Kidney glomerular epithelial cell (primary cell): ENCODE measurements at regions not wholly inside any gene's neighbourhood (a gene's known extent, or its start where the extent isn't known, plus 50 kb on each side); places are given as distances from the start of the nearest gene placed in this dataset.

Experiments
- DNase-seq: peaks from one replicate; lab custom pipeline; 2025; lab: John Stamatoyannopoulos, UW

DNA sequence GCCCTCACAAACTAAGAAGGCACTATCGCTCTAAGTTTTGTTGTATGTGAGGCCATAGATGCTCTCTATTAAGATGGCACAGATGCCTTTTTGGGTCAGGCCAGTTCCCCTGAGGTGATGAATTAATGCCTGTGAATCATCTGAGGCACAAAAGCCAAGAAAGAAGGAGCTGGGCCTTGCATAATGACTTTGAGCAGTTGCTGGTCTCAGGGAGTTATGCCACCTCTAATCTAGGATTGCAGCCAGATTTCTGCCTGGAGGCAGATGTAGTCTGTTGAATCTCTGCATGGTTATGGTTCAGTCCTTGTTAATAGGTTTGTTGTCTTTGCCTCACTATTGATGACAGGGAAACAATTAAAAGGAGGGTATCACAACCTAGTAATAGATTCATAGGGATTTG, 168.1 kb upstream of the CHRM3 start:
- no peak for DNase-seq

DNA sequence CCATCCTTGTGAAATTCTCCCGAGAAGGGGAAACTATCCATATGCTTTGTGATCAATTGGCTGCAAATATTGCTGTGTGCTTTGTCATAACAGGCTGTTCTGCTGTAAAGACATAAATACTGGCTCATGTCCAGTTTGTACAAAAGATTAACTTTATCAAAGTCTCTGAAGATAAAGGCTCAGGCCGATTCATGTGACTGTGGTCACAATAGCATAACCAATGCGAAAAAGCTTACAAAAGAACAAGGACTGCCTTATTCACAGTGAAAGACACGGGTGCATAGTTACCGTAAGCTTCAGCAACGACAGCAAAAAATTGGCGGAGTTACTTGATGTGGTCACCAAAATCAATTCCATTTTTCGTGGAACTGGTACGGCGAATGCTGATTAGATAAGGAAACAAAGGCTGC, 173.6 kb upstream of the CHRM3 start:
- no peak for DNase-seq

DNA sequence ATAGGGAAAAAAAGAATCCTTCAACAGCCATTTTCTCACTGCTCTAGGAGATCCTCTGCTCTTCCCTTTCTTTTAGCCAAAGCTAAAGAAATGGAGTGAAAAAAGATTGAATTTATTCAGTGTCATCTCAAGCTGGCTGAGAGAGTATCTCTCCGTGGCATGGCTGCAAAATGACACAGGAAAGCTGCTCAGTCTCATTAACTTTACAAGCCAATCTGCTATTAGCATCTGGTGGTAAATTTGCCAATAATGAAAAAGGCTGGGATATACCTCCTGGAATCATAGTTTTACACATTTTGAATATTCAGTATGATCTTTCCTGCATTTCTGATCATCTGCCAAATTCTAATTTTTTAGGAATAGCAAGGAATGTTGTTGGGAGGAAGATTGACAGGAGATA, 176.8 kb upstream of the CHRM3 start:
- DNase-seq, result no peak

DNA sequence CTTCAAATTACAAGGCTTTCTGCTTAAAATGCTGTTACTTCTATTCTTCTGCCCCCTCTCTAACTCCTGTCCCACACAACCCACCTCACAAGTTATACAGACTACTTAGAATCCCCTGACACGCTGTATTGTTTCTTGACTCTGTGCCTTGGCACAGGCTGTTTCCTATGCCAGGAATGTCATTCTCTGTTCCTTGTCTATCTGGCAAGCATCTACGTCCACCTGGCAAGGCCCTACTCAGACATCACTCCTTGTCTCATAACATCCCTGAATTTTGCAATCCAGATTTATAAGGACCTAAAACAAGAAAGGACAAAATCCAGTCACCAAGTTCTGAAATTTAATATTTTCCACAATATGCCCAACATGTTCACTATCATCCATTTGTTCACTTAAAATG, 182.0 kb upstream of the CHRM3 start:
- no peak for DNase-seq

DNA sequence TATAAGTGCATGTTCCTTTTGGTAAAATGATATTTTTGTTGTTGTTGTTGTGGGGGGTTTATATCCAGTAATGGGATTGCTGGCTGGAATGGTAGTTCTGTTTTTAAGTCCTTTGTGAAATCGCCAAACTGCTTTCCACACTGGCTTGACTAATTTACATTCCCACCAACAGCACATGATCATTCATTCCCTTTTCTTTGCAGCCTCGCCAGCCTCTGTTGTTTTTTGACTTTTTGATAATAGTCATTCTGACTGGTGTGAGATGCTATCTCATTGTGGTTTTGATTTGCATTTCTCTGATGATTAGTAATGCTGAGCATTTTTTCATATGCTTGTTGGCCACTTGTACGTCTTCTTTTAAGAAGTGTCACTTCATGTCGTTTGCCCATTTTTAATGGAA, 188.5 kb upstream of the CHRM3 start:
- no peak for DNase-seq

DNA sequence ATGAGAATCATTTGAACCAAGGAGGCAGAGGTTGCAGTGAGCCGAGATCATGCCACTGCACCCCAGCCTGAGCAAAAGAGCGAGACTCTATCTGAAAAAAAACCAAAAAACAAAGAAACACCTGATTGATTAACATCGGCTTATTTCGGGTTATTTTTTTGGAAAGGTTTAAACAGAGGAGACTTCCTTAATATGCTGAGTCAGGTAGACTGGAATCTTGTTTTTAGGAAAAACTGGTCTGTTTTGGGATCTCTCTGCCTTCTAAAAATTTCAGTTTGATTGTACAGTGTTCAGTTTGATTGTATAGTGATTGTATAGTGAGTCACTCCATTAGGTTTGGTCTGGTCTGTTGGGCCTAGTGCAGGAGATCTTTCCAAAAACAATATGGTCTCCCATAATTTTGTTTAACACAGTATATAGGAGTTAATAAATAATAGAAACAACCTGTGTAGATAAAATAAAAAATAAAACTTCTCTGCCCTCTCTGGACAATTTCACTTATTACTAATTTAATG, 196.3 kb upstream of the CHRM3 start:
- DNase-seq, result no peak

DNA sequence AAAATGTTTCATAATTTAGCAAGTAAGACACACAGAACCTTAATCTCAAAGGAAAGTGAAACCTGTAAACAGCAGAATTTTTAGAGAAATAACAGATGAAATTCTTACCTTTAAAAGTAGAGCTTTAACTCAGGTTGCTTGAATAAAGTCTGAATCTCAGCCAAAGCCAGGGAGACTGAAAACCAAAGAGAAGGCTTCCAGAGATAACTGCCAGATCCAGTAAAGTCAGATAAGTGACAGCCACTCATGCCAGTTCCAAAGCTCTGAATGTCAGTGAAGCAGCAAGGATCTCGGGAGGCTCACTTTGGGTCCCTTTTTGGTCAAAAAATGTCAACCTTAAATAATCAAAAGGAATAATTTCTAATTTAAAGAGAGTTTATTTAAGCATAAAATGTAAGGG, 199.9 kb upstream of the CHRM3 start:
- DNase-seq, result no peak

DNA sequence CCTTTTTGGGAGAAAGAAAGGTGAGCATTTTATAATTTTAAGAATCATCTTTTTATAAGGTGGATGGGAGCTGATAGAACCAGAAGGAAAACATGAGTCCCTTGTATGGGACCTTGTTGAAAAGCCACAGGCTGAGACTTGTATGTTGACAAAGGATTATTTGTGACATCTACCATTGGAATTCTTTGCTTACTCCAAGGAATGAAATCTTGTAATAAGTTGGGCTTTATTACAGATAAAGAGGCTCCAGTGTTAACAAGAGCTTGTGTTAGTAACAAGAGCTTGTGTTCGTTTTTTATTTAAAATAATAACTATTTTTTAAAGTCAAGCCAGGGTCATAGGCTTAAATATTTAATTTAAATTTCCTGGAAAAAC, 201.1 kb upstream of the CHRM3 start:
- no peak for DNase-seq

DNA sequence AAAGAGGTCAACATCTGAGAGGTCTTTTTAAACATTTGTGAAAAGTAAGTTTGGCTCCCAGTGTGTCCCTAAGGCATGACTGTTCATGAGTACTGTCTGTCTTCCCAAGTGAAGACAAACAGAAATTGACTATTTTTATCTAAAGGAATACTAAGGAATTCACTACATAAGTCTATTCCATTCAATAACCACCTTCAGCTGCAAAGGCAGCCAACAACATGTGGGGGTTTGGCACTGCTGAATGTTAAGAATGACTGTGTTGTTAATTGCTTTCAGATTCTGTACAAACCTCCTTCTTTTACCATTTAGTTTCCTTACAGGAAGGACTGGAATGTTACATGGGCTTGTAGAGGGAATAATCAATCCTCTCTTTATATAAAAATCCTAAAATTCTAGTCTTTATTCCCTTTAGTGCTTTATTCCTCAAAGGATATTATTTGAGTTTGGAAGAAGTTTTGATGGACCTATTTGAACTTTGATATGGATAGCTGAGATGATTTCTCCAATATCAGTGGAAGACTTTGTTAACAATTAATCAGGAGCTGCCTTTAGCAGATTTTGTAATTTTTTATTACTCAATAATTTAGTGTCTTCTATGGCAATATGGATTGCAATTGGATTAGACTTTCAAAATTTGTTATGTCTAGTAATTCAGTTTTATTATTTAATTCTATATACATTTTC, 201.7 kb upstream of the CHRM3 start:
- no peak for DNase-seq

DNA sequence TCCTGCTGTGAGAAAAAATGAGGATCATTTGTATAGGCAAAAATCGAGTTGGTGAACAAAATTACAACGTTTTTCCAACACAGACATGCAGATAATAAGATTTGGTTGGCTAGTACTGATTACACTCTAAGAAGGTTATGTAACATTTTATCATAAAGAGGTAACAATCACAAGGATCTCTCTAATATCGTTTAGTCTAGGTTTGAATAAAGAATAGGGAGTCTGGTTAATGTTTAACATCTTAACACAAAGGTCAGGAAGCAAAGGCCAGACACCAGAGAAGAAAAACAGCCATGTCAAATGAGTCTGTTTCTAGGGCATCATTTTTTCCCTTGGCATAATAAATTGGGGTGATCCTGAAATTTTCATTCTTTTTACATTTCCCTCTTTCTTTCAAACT, 207.4 kb upstream of the CHRM3 start:
- no peak for DNase-seq

DNA sequence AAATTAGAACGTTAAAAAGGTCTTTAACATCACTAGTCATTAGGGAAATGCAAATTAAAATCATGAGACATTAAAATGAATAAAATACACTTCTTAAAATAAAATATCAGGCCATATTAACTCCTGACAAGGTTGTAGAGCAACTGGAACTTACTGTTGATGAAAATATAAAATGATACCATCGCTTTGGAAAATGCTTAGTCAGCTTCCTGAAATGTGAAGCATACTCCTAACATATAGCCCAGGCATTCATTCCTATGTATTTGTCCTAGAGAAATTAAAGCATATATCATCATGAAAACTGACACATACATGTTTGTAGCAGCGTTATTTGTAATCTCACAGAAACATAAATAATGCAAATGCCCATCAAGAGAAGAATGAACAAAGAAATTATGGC, 211.5 kb upstream of the CHRM3 start:
- DNase-seq, result no peak

DNA sequence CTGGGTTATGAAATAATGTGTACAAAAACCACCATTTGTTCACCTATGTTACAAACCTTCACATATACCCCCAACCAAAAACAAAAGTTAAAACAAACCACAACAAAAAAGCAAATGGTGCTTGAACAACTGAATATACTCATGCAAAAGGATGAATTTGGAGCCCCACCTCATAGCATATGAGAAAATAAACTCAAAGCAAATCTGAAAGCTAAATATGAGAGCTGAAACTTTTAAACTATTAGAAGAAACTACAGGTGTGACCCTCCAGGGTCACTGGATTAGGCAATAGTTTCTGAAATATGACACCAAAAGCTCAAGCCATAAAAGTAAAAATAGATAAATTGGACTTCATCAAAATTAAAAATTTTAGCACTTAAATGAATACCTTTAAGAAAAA, 215.5 kb upstream of the CHRM3 start:
- no peak for DNase-seq

DNA sequence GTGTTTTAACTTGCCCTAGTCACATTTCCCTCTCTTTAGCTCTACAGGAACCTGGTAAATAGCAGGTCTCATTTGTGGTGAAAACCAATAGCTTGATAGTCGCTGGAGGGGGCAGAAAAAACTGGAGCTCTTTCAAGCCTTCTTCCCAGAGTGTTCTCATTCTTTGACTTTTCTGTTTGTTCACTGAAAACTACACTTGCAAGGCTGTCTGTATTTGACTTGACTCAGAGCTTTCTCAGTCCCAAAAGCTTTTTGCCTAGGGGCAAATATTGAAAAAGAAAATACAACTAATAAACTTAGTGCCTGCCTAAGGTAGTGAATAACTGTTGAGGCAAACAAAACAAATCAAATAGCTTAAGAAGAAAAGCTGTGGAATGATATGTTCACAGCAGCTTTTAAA, 217.1 kb upstream of the CHRM3 start:
- DNase-seq, result no peak

DNA sequence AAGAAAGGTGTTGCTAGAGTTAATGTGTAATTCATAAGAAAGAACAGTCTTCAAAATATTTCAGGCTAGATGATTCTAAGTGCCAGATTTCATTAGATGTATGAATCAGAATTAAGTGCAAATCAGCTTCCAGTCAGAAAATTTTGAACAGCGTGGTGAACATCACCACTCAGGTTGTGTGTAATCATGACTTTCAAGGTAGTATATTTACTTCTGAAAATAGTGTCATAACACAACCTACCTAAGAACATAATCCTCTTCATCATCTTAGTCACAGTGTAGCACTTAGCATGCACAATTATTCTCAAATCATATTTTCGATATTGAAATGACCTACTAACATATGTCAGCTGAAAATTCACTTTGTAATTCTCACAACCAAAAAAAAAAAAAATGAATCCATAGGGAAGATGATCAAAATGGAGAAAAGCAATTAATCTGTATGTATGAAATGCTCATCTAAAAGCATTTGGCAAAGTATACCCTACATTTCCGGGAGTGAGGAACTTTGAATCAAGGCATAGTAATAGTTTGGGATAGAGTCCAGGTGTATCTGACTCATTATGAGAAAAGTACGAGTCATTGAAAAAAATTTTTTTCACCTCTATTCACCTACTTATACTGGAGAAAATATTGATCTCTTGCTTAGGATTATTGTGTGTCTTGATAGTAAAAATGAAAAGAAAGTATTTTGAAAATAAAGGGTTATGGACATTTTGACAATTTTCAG, 221.8 kb upstream of the CHRM3 start:
- no peak for DNase-seq

DNA sequence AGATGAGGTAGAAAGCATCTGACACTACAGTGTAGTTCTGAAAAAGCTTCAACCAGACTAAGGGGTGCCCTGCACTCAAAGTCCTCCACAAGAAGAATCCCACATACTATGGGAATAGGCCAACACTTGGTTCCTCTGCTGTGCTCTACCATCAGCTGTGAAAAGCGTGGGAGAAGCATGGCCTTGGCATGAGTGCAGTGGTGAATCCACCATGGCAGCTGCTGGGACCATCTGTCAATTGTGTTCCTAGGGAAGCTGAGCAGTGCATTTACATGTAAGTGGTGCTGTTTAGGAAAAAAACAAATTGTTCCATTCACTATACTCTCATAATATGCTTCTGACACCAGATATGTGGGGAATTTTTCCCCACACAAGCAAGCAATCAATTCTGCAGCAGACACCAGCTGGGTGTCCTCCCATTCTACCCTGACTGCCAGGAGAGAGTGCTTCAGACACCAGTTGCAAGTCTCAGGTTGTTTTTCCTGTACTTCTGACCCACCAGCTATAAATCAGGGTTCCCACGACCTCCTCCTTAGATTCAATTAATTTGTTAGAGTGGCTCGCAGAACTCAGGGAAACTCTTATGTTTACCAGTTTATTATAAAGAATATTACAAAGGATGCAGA, 230.8 kb upstream of the CHRM3 start:
- no peak for DNase-seq

DNA sequence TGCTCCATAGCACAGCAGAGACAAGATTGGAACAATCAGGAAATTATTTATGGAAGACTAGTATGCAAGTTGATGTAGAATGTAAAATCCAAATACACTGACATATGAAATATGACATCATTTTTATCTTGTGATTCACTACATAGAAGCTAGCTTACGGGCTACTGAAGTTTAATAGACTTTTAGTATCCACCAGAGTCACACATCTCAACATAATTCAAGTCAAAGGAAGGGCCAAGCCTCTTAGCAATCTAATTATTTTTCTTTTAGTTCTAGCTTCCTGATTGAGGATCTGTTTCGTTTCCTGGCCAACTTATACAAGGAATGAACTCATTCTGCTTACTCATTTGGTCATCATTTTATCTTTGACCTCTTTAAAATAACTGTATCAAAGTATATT, 234.4 kb upstream of the CHRM3 start:
- DNase-seq, result no peak

DNA sequence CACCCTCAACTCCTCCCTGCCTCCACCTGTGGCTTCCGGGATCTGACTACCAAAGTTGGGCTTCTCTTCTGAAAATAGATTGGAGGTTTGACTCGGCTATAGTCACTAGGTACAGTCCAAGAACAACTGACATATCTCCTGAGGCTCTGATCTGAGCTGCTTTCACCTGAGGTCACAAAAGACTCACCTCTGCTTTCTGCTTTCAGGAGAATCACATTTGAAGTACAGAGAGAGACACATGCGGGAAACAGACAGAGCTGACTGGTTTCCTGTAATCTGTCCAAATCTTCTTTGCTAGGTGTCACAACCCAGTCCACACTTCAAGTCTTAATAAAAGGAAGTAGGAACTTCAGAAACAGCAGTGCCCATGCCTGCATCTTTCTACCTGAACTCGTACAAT, 245.4 kb upstream of the CHRM3 start:
- DNase-seq, result no peak

DNA sequence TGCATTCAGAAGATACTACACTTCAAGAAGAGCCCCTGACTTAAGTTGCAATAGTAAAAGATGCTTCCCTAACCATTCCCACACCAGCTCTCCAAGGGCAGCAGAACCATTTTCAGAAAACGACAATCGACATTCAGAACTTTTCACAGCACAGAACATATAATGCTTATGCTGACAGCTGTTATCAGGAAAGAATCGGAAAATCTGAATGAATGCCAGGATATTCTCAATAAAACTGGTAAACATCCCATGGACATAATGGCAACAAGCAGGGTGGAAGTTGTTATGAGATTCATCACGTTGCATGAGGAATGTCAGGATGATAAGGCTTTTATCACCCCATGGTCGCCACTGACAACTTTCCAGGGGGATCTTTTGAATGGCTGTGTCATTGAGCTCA, 246.6 kb upstream of the CHRM3 start:
- no peak for DNase-seq

DNA sequence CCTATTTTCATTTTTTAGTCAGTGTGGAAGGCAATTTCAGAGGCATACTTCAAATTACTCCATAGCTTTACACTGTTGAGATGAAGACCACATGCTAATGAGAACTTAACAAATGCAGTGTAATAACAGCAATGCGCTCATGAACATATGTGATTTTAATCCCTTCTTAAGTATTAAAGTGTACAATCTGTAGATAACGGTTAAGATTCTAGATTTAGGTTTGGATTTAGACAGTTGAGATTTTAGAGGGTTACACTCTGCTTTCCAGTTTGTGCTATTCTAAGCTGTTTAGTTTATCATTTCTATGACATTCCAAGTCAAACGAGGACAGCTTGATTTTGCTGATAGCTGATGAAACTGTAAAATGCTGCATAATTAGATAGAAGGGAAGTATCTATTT, 257.8 kb upstream of the CHRM3 start:
- no peak for DNase-seq

DNA sequence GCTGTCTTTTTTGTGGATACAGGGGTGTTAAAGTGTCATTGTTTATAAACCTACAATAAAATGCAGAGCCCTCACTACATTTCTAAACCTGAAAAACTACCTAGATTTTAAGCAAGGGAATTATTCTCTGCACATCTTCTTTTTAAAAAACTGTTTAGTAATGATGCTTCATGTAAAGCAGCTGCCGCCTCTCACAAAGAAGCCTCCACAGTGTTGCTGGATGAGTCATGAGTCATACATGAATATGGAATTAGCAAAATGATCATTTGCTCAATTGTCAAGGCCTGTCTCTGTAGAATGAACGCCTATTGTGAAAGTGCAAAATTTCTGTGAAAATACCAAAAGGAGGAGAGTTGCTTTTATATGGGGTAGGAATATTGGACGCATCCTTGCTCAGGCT, 259.5 kb upstream of the CHRM3 start:
- DNase-seq, result no peak

DNA sequence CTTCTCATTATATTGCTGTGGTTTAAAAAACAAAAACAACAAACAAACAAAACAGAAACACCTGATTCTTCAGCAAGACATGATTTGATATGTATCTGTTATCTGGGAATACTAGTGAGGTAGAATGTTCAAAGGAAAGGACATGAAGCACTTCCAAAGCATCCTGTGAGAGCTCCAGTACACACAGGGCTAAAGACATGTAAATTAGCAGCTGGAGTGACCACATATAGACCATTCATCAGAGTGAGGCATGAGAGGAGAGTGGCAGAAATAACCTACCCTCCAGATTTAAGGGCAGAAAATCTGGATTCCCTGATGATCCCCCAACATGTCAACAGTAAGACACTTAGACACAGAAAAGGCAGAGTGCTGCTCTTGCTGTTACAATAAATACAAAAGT, 260.5 kb upstream of the CHRM3 start:
- DNase-seq, result no peak

DNA sequence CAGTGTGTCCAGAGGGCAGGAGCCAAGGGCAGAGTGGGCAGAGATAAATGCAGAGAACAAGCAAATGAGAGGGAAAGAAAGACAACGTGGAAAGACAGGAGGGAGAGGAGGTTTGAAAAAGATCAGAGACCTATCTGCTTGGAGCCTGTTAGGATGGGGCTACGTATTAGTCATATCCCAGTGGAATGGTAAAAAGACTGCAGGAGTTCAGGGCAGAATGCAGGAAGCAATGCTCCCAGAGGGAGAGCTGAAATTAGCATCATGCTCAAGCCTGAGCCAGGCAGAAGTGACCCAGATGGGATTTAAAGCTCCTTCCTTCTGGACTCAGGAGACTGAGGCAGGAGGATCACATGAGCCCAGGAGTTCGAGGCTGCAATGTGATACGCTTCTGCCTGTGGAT, 261.3 kb upstream of the CHRM3 start:
- no peak for DNase-seq

DNA sequence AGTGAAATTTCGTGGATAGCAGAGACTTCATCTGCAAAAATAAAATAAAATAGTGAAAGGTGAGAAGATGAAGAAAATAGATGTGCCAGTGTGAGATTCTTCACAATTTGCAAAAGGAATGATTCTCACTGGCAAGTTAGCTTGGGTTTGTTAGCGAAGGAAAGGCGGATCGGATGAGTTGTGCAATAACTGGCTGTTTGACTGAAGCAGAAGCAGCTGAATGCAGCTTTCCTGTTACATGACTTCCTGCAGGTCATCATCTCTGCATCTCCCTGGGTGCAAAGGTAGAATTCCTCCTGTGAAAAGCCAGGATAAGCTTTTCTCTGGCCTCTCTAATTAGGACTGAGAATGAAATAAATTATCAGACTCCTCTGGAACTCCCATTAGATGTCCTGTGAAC, 263.1 kb upstream of the CHRM3 start:
- no peak for DNase-seq
